ENCODE measurements at regions not wholly inside any gene's neighbourhood (a gene's known extent, or its start where the extent isn't known, plus 50 kb on each side); places are given as distances from the start of the nearest gene placed in this dataset.

GRCh38 chr4:89439533-89439932, 131.9 kb upstream of the GPRIN3 start (continued):
- TF ChIP-seq ETV6 (conservative IDR thresholded peaks at IDR 0.05 in 1 of 2, IDR thresholded peaks at IDR 0.05 in 1 of 2; ENCODE audit: borderline replicate concordance in 1 of 2, low read depth in 1 of 2) (no peak), ATF3 (IDR thresholded peaks at IDR 0.05; ENCODE audit: borderline replicate concordance, extremely low read depth, low read depth, low read length) (no peak), SIX5 (IDR thresholded peaks at IDR 0.05; ENCODE audit: low read depth, low read length, severe bottlenecking) (no peak), MXI1 (IDR thresholded peaks at IDR 0.05; ENCODE audit: low read depth, low read length) (no peak), POU2F2 (IDR thresholded peaks at IDR 0.05; ENCODE audit: borderline replicate concordance, low read depth, low read length) (no peak), BMI1 (IDR thresholded peaks at IDR 0.05; ENCODE audit: borderline replicate concordance) (no peak), ATF7 (IDR thresholded peaks at IDR 0.05; ENCODE audit: low read depth) (peak; percentile 50), TCF3 (IDR thresholded peaks at IDR 0.05; ENCODE audit: borderline replicate concordance, insufficient read depth, low read depth, low read length) (no peak), SMC3 (IDR thresholded peaks at IDR 0.05; ENCODE audit: borderline replicate concordance, low read length) (no peak), MTA2 (IDR thresholded peaks at IDR 0.05; ENCODE audit: low read depth) (peak; percentile 58; the same call in 1 of the 2 replicates), ZBTB4 (CRISPR knock-in tag; IDR thresholded peaks at IDR 0.05) (no peak), CBX3 (IDR thresholded peaks at IDR 0.05; ENCODE audit: borderline replicate concordance, low read depth) (no peak), MAX (IDR thresholded peaks at IDR 0.05; ENCODE audit: low read depth, low read length) (no peak), JUND (IDR thresholded peaks at IDR 0.05; ENCODE audit: low read depth, low read length) (no peak), BRCA1 (IDR thresholded peaks at IDR 0.05; ENCODE audit: low read depth, low read length) (no peak), KLF5 (IDR thresholded peaks at IDR 0.05; ENCODE audit: partially characterized antibody) (no peak), GATAD2B (conservative IDR thresholded peaks at IDR 0.05; ENCODE audit: low read depth) (no peak), BCL3 (IDR thresholded peaks at IDR 0.05; ENCODE audit: borderline replicate concordance, insufficient read depth, low read depth, low read length, poor library complexity, severe bottlenecking) (no peak), ATF2 (IDR thresholded peaks at IDR 0.05; ENCODE audit: low read length) (no peak), DPF2 (IDR thresholded peaks at IDR 0.05) (0 out of 2 replicates have a peak, but pooled peaks have one; percentile 38), SKIL (IDR thresholded peaks at IDR 0.05; ENCODE audit: low read depth, poor library complexity, severe bottlenecking) (no peak)
